ENCODE measurements at regions not wholly inside any gene's neighbourhood (a gene's known extent, or its start where the extent isn't known, plus 50 kb on each side); places are given as distances from the start of the nearest gene placed in this dataset.

DNA sequence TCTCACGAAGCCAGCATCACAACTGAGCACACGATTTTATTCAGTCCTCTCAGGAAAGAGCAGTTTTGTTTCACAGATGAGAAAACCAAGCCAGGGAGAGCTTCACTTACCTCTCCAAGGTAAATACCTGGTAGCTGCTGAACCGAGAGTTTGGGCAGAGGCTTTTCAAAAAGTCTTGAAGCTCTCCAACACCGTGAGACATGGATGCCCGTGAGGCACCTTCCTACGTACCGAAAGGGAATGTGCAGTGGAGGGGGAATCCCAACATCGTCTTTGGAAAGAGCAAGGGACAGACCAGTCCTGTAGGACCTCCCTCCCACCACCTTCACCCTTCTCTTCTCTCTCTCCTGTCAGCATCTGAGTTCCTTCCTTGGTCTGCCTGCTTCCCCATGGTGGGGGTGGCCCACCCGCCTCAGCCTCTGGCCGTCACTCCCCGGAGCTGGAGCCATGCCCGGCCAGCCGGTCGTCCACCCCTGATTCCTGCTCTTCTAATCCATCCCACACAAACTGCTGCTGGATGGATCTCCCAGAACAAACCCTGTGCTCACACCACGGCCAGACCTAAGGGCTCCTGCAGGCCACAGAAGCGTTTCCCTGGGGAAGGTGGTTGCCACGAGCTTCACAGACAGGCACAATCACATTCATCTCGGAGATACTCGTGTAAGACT is 97.3 kb upstream of the SNTG2 start:
- TF ChIP-seq CTCF (conservative IDR thresholded peaks at IDR 0.05; ENCODE audit: low read depth, low read length): no peak
- H3K4me3 ChIP-seq (IDR thresholded peaks at IDR 0.05; ENCODE audit: insufficient read depth, low read depth, low read length): no peak overlapping the region
- no peak overlapping the region for H3K9ac ChIP-seq
- H3K27me3 ChIP-seq (ENCODE audit: insufficient read depth, low read depth): no peaks in the 10 kb centered on the region
- no peaks in the 10 kb centered on the region for H3K4me1 ChIP-seq (ENCODE audit: low read depth, poor library complexity, severe bottlenecking)
- H3K36me3 ChIP-seq (ENCODE audit: insufficient read depth): no peaks in the 10 kb centered on the region
- no peaks in the 10 kb centered on the region for H4K20me1 ChIP-seq (ENCODE audit: insufficient read depth)
- no peak overlapping the region for H2AFZ ChIP-seq (ENCODE audit: low read depth)
- no peaks in the 10 kb centered on the region for H3K79me2 ChIP-seq (ENCODE audit: insufficient read depth, low read depth)
- no peak overlapping the region for H3K4me2 ChIP-seq
- no peak overlapping the region for H3K27ac ChIP-seq

GRCh38 chr2:852168-852567 is 98.5 kb upstream of the SNTG2 start:
- Histone ChIP-seq H2AFZ (ENCODE audit: low read depth) (no peak overlapping the region), H4K20me1 (ENCODE audit: insufficient read depth) (no peaks in the 10 kb centered on the region), H3K4me1 (ENCODE audit: low read depth, poor library complexity, severe bottlenecking) (no peaks in the 10 kb centered on the region), H3K27me3 (ENCODE audit: insufficient read depth, low read depth) (no peaks in the 10 kb centered on the region), H3K79me2 (ENCODE audit: insufficient read depth, low read depth) (no peaks in the 10 kb centered on the region), H3K4me2 (no peak overlapping the region), H3K36me3 (ENCODE audit: insufficient read depth) (no peaks in the 10 kb centered on the region), H3K9ac (no peak overlapping the region), H3K4me3 (IDR thresholded peaks at IDR 0.05; ENCODE audit: insufficient read depth, low read depth, low read length) (no peak overlapping the region), H3K27ac (no peak overlapping the region)
- TF ChIP-seq CTCF (conservative IDR thresholded peaks at IDR 0.05; ENCODE audit: low read depth, low read length): no peak

DNA sequence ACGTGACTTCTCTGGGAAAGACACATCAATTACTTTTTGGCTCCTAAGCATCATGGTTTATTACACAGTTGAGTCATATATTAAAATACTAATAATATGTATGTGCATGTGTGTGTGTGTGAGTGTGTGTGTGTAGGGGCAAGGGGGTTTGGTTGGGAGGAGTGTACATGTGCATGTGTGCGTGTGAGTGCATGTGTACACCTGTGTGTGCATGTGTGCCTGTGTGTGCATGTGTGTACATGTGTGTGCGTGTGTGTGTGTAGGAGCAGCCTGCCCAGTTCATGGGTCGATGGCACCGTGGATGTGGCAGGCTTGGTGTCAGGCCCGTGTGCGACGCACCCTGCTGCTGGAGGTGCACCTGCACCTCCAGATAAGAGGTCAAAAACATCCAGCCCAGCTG is 99.0 kb upstream of the SNTG2 start:
- no peak for TF ChIP-seq CTCF (conservative IDR thresholded peaks at IDR 0.05; ENCODE audit: low read depth, low read length)
- H3K4me1 ChIP-seq (ENCODE audit: low read depth, poor library complexity, severe bottlenecking): no peaks in the 10 kb centered on the region
- no peaks in the 10 kb centered on the region for H3K36me3 ChIP-seq (ENCODE audit: insufficient read depth)
- H2AFZ ChIP-seq (ENCODE audit: low read depth): no peak overlapping the region
- H3K9ac ChIP-seq: no peak overlapping the region
- H3K79me2 ChIP-seq (ENCODE audit: insufficient read depth, low read depth): no peaks in the 10 kb centered on the region
- no peaks in the 10 kb centered on the region for H4K20me1 ChIP-seq (ENCODE audit: insufficient read depth)
- no peak overlapping the region for H3K4me3 ChIP-seq (IDR thresholded peaks at IDR 0.05; ENCODE audit: insufficient read depth, low read depth, low read length)
- H3K4me2 ChIP-seq: no peak overlapping the region
- H3K27me3 ChIP-seq (ENCODE audit: insufficient read depth, low read depth): no peaks in the 10 kb centered on the region
- H3K27ac ChIP-seq: no peak overlapping the region

GRCh38 chr2:851078-851477 is 99.6 kb upstream of the SNTG2 start:
- Histone ChIP-seq H3K79me2 (ENCODE audit: insufficient read depth, low read depth) (no peaks in the 10 kb centered on the region), H3K4me1 (ENCODE audit: low read depth, poor library complexity, severe bottlenecking) (no peaks in the 10 kb centered on the region), H3K36me3 (ENCODE audit: insufficient read depth) (no peaks in the 10 kb centered on the region)

More at GRCh38 chr2:851078-851477, 99.6 kb upstream of the SNTG2 start:
- Histone ChIP-seq H2AFZ (ENCODE audit: low read depth) (no peak overlapping the region), H3K27ac (no peak overlapping the region), H4K20me1 (ENCODE audit: insufficient read depth) (no peaks in the 10 kb centered on the region), H3K4me3 (IDR thresholded peaks at IDR 0.05; ENCODE audit: insufficient read depth, low read depth, low read length) (no peak overlapping the region), H3K9ac (no peak overlapping the region), H3K27me3 (ENCODE audit: insufficient read depth, low read depth) (no peaks in the 10 kb centered on the region), H3K4me2 (no peak overlapping the region)
- no peak for TF ChIP-seq CTCF (conservative IDR thresholded peaks at IDR 0.05; ENCODE audit: low read depth, low read length)
